ENCODE measurements at regions not wholly inside any gene's neighbourhood (a gene's known extent, or its start where the extent isn't known, plus 50 kb on each side); places are given as distances from the start of the nearest gene placed in this dataset.

- no peaks in the 10 kb centered on the region for H3K27me3 ChIP-seq (ENCODE audit: insufficient read depth, low read length)
- H3K4me2 ChIP-seq (ENCODE audit: low read length) = no peak overlapping the region
- no peak overlapping the region for H3K4me3 ChIP-seq (ENCODE audit: insufficient read depth, low read depth, low read length)
- no peaks in the 10 kb centered on the region for H4K20me1 ChIP-seq (ENCODE audit: insufficient read depth, low read length)
- no peak overlapping the region for H3K27ac Mint-ChIP-seq (ENCODE audit: unreplicated experiment)
- no peak for FAIRE-seq
- H3K36me3 Mint-ChIP-seq (ENCODE audit: low read depth, unreplicated experiment) = no peaks in the 10 kb centered on the region
- H3K9ac ChIP-seq (ENCODE audit: low read length) = no peak overlapping the region
- H3K4me1 ChIP-seq (ENCODE audit: insufficient read depth, low read length) = no peaks in the 10 kb centered on the region
- H2AFZ ChIP-seq (ENCODE audit: low read depth, low read length) = no peak overlapping the region
- H3K79me2 ChIP-seq (ENCODE audit: insufficient read depth, low read length) = no peaks in the 10 kb centered on the region
- no peaks in the 10 kb centered on the region for H3K9me3 Mint-ChIP-seq (ENCODE audit: unreplicated experiment)
- H3K27me3 Mint-ChIP-seq (ENCODE audit: low read depth, unreplicated experiment) = no peaks in the 10 kb centered on the region
- DNase-seq (ENCODE audit: low read depth) = no peak
- no peaks in the 10 kb centered on the region for H3K9me3 ChIP-seq (ENCODE audit: insufficient read depth, low read depth, low read length)
- H3K36me3 ChIP-seq (ENCODE audit: insufficient read depth, low read length) = no peaks in the 10 kb centered on the region
- H3K4me1 Mint-ChIP-seq (ENCODE audit: low read depth, unreplicated experiment) = no peaks in the 10 kb centered on the region
- no peak overlapping the region for H3K27ac ChIP-seq (ENCODE audit: low read depth, low read length)
- no peak overlapping the region for H3K4me3 Mint-ChIP-seq (ENCODE audit: unreplicated experiment)
- TF ChIP-seq EZH2 (IDR thresholded peaks at IDR 0.05; ENCODE audit: insufficient read depth, low read length) (no peak), CTCF (IDR thresholded peaks at IDR 0.05; ENCODE audit: insufficient read depth, low read depth, low read length) (no peak)
Measured at GRCh38 chr10:8992009-8992408, 937.5 kb downstream of the GATA3 start.

- DNase-seq (ENCODE audit: low read depth) (no peak), FAIRE-seq (no peak)
- H3K9me3 ChIP-seq (ENCODE audit: insufficient read depth, low read depth, low read length) = no peaks in the 10 kb centered on the region
- H3K4me3 Mint-ChIP-seq (ENCODE audit: unreplicated experiment) = no peak overlapping the region
- no peak overlapping the region for H3K9ac ChIP-seq (ENCODE audit: low read length)
- no peak overlapping the region for H2AFZ ChIP-seq (ENCODE audit: low read depth, low read length)
- H3K4me2 ChIP-seq (ENCODE audit: low read length) = no peak overlapping the region
- no peaks in the 10 kb centered on the region for H3K9me3 Mint-ChIP-seq (ENCODE audit: unreplicated experiment)
- no peaks in the 10 kb centered on the region for H3K4me1 ChIP-seq (ENCODE audit: insufficient read depth, low read length)
- H3K4me3 ChIP-seq (ENCODE audit: insufficient read depth, low read depth, low read length) = no peak overlapping the region
- H3K27ac Mint-ChIP-seq (ENCODE audit: unreplicated experiment) = no peak overlapping the region
- no peaks in the 10 kb centered on the region for H3K27me3 Mint-ChIP-seq (ENCODE audit: low read depth, unreplicated experiment)
- no peaks in the 10 kb centered on the region for H3K27me3 ChIP-seq (ENCODE audit: insufficient read depth, low read length)
- H3K36me3 ChIP-seq (ENCODE audit: insufficient read depth, low read length) = no peaks in the 10 kb centered on the region
- H3K4me1 Mint-ChIP-seq (ENCODE audit: low read depth, unreplicated experiment) = peaks cover 7% of the 10 kb centered on the region
- no peaks in the 10 kb centered on the region for H3K36me3 Mint-ChIP-seq (ENCODE audit: low read depth, unreplicated experiment)
- TF ChIP-seq EZH2 (IDR thresholded peaks at IDR 0.05; ENCODE audit: insufficient read depth, low read length) (no peak), CTCF (IDR thresholded peaks at IDR 0.05; ENCODE audit: insufficient read depth, low read depth, low read length) (no peak)
- no peaks in the 10 kb centered on the region for H4K20me1 ChIP-seq (ENCODE audit: insufficient read depth, low read length)
- H3K79me2 ChIP-seq (ENCODE audit: insufficient read depth, low read length) = no peaks in the 10 kb centered on the region
- H3K27ac ChIP-seq (ENCODE audit: low read depth, low read length) = no peak overlapping the region
Measured at GRCh38 chr10:8993864-8994263, 939.4 kb downstream of the GATA3 start.

GRCh38 chr10:8998751-8999150, 944.3 kb downstream of the GATA3 start:
- Histone ChIP-seq H3K36me3 (ENCODE audit: insufficient read depth, low read length) (no peaks in the 10 kb centered on the region), H3K4me3 (ENCODE audit: insufficient read depth, low read depth, low read length) (no peak overlapping the region), H3K4me2 (ENCODE audit: low read length) (no peak overlapping the region), H3K79me2 (ENCODE audit: insufficient read depth, low read length) (no peaks in the 10 kb centered on the region), H3K27ac (ENCODE audit: low read depth, low read length) (no peak overlapping the region), H3K9me3 (ENCODE audit: insufficient read depth, low read depth, low read length) (no peaks in the 10 kb centered on the region), H3K27me3 (ENCODE audit: insufficient read depth, low read length) (no peaks in the 10 kb centered on the region), H4K20me1 (ENCODE audit: insufficient read depth, low read length) (no peaks in the 10 kb centered on the region), H2AFZ (ENCODE audit: low read depth, low read length) (no peak overlapping the region), H3K9ac (ENCODE audit: low read length) (no peak overlapping the region), H3K4me1 (ENCODE audit: insufficient read depth, low read length) (no peaks in the 10 kb centered on the region)
- TF ChIP-seq CTCF (IDR thresholded peaks at IDR 0.05; ENCODE audit: insufficient read depth, low read depth, low read length) (no peak), EZH2 (IDR thresholded peaks at IDR 0.05; ENCODE audit: insufficient read depth, low read length) (no peak)
- no peak overlapping the region for H3K4me3 Mint-ChIP-seq (ENCODE audit: unreplicated experiment)
- no peaks in the 10 kb centered on the region for H3K9me3 Mint-ChIP-seq (ENCODE audit: unreplicated experiment)
- FAIRE-seq = no peak
- H3K36me3 Mint-ChIP-seq (ENCODE audit: low read depth, unreplicated experiment) = no peaks in the 10 kb centered on the region
- peak; percentile 44 for DNase-seq (ENCODE audit: low read depth)
- H3K4me1 Mint-ChIP-seq (ENCODE audit: low read depth, unreplicated experiment) = peaks cover 8% of the 10 kb centered on the region
- no peak overlapping the region for H3K27ac Mint-ChIP-seq (ENCODE audit: unreplicated experiment)
- H3K27me3 Mint-ChIP-seq (ENCODE audit: low read depth, unreplicated experiment) = peaks cover 2% of the 10 kb centered on the region
